ENCODE measurements at regions not wholly inside any gene's neighbourhood (a gene's known extent, or its start where the extent isn't known, plus 50 kb on each side); places are given as distances from the start of the nearest gene placed in this dataset.

DNA sequence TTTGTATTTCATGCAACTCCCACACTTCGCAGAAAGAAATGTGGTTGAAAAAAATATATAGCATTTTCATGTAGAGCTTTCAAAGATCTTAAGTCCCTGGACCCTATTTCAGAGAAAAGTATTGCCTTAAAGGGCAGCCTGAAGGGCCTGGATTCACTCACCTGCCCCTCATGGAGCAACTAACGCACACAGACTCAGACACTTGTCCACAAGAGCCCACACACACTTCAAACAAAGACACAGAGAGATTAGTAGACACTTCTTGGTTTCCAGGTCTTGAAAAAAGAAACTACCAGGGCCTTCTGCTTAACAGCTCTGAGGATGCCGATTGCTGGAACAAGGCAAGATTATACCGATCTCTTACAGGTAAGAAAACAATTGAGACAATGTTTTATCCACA, 122.2 kb downstream of the ZBTB18 start:
- TF ChIP-seq CTCF (IDR thresholded peaks at IDR 0.05) (no peak), POLR2A (IDR thresholded peaks at IDR 0.05) (no peak)

All from ovary (tissue), 3 donors.